Astrocyte (in vitro differentiated cells and primary cell): ENCODE measurements at regions not wholly inside any gene's neighbourhood (a gene's known extent, or its start where the extent isn't known, plus 50 kb on each side); places are given as distances from the start of the nearest gene placed in this dataset.

Source experiments
- CTCF ChIP-seq: IDR thresholded peaks from 2 replicates; pipeline ENCODE4 v1.5.1; 2011; ENCODE audit warnings: low read depth, mild to moderate bottlenecking, inconsistent platforms, low read length, moderate library complexity; ENCODE audit not compliant: insufficient read depth
- EZH2 ChIP-seq: IDR thresholded peaks from 2 replicates; pipeline ENCODE4 v1.6.1; 2012; ENCODE audit warnings: mild to moderate bottlenecking, low read length, inconsistent platforms; ENCODE audit not compliant: insufficient read depth

- TF ChIP-seq CTCF (no peak), EZH2 (no peak)
These were observed 526.8 kb downstream of the PLXDC2 start for GRCh38 chr10:20343036-20343435.
